Mesenchymal stem cell (in vitro differentiated cells and primary cell): ENCODE measurements at regions not wholly inside any gene's neighbourhood (a gene's known extent, or its start where the extent isn't known, plus 50 kb on each side); places are given as distances from the start of the nearest gene placed in this dataset.

Source experiments
- DNase-seq: peaks from one replicate; pipeline ENCODE4 v3.0.0-alpha.2; 2013
- H2AFZ ChIP-seq: one replicate; pipeline ENCODE4 v1.6.1; 2013; ENCODE audit warnings: low read depth, mild to moderate bottlenecking, control low read depth, inconsistent platforms, low read length, moderate library complexity
- H2AK5ac ChIP-seq: 2 replicates; pipeline ENCODE4 v1.6.1; 2013; ENCODE audit warnings: low read length, moderate library complexity, mild to moderate bottlenecking, inconsistent platforms; ENCODE audit not compliant: severe bottlenecking
- H2BK120ac ChIP-seq: one replicate; pipeline ENCODE4 v1.6.1; 2013; ENCODE audit warnings: low read depth, mild to moderate bottlenecking, inconsistent platforms, low read length, moderate library complexity
- H2BK12ac ChIP-seq, 2 experiments: one replicate each; pipeline ENCODE4 v1.6.1; 2013; ENCODE audit warnings: inconsistent platforms in 2 of 2, low read length in 2 of 2, mild to moderate bottlenecking in 2 of 2, moderate library complexity in 2 of 2, control low read depth in 1 of 2
- H2BK15ac ChIP-seq: one replicate; pipeline ENCODE4 v1.6.1; 2013; ENCODE audit warnings: mild to moderate bottlenecking, low read depth, inconsistent platforms; ENCODE audit not compliant: poor library complexity, severe bottlenecking
- H2BK5ac ChIP-seq: 2 replicates; pipeline ENCODE4 v1.6.1; 2013; ENCODE audit warnings: low read depth, mild to moderate bottlenecking, low read length, control low read depth, inconsistent platforms; ENCODE audit not compliant: poor library complexity, severe bottlenecking
- H3K14ac ChIP-seq, 2 experiments: one replicate each; pipeline ENCODE4 v1.6.1; 2013; ENCODE audit warnings: inconsistent platforms in 2 of 2, low read length in 2 of 2, control low read depth in 1 of 2, mild to moderate bottlenecking in 1 of 2, moderate library complexity in 1 of 2
- H3K18ac ChIP-seq, 2 experiments: one replicate each; pipeline ENCODE4 v1.6.1; 2013; ENCODE audit warnings: inconsistent platforms in 2 of 2, low read length in 2 of 2, control low read depth in 1 of 2, low read depth in 1 of 2, mild to moderate bottlenecking in 1 of 2
- H3K23ac ChIP-seq, 2 experiments: one replicate each; pipeline ENCODE4 v1.6.1; 2013; ENCODE audit warnings: inconsistent platforms in 2 of 2, low read length in 2 of 2, mild to moderate bottlenecking in 2 of 2, moderate library complexity in 2 of 2, control low read depth in 1 of 2
- H3K27ac ChIP-seq: 2 replicates; pipeline ENCODE4 v1.5.1; 2013; ENCODE audit warnings: mild to moderate bottlenecking, moderate library complexity, low read length, control low read depth, inconsistent platforms; ENCODE audit not compliant: poor library complexity, severe bottlenecking
- H3K27me3 ChIP-seq, 2 experiments: 2 replicates each; pipeline versions ENCODE4 v1.6.1 to v1.7.0; 2013; ENCODE audit warnings: low read length in 2 of 2, mild to moderate bottlenecking in 2 of 2, moderate library complexity in 2 of 2, control low read depth in 1 of 2, inconsistent platforms in 1 of 2; ENCODE audit not compliant: control insufficient read depth in 1 of 2, insufficient read depth in 1 of 2
- H3K36me3 ChIP-seq, 2 experiments: 2 replicates each; pipeline versions ENCODE4 v1.6.1 to v1.7.0; 2013; ENCODE audit warnings: low read length in 2 of 2, control low read depth in 1 of 2, inconsistent platforms in 1 of 2, low read depth in 1 of 2, mild to moderate bottlenecking in 1 of 2; ENCODE audit not compliant: insufficient read depth in 2 of 2, control insufficient read depth in 1 of 2
- H3K4ac ChIP-seq, 2 experiments: one replicate each; pipeline ENCODE4 v1.6.1; 2013; ENCODE audit warnings: inconsistent platforms in 2 of 2, low read length in 2 of 2, mild to moderate bottlenecking in 2 of 2, moderate library complexity in 2 of 2, control low read depth in 1 of 2, low read depth in 1 of 2
- H3K4me1 ChIP-seq: 2 replicates; pipeline ENCODE4 v1.6.1; 2013; ENCODE audit warnings: low read depth, low read length, control low read depth; ENCODE audit not compliant: control insufficient read depth, insufficient read depth
- H3K4me2 ChIP-seq: 2 replicates; pipeline ENCODE4 v1.6.1; 2013; ENCODE audit warnings: low read length, mild to moderate bottlenecking, inconsistent platforms; ENCODE audit not compliant: poor library complexity, severe bottlenecking
- H3K4me3 ChIP-seq, 2 experiments: 2 replicates each; pipeline versions ENCODE4 v1.5.1 to v1.7.0; 2013; ENCODE audit warnings: low read length in 2 of 2, mild to moderate bottlenecking in 2 of 2, control low read depth in 1 of 2, low read depth in 1 of 2; ENCODE audit not compliant: insufficient read depth in 1 of 2
- H3K79me1 ChIP-seq: replicated peaks from 2 replicates; pipeline ENCODE4 v1.6.1; 2013; ENCODE audit warnings: mild to moderate bottlenecking, control low read depth, low read length, inconsistent platforms; ENCODE audit not compliant: poor library complexity, severe bottlenecking
- H3K9ac ChIP-seq: 2 replicates; pipeline ENCODE4 v1.7.0; 2013; ENCODE audit warnings: mild to moderate bottlenecking, low read length, moderate library complexity
- H3K9me3 ChIP-seq: 2 replicates; pipeline ENCODE4 v1.7.0; 2013; ENCODE audit warnings: mild to moderate bottlenecking, low read length; ENCODE audit not compliant: control insufficient read depth
- H4K8ac ChIP-seq: one replicate; pipeline ENCODE4 v1.6.1; 2013; ENCODE audit warnings: inconsistent platforms, mild to moderate bottlenecking, low read length, moderate library complexity
- H4K91ac ChIP-seq: one replicate; pipeline ENCODE4 v1.6.1; 2013; ENCODE audit warnings: mild to moderate bottlenecking, low read length, inconsistent platforms
- WGBS: methylation state at CpG from one replicate; pipeline ENCODE4 v1.1.7; 2013; ENCODE audit warnings: mixed read lengths; 5-methylcytosine and 5-hydroxymethylcytosine counted together

GRCh38 chrX:124737771-124738170 is 391.4 kb downstream of the SH2D1A start:
- no peak overlapping the region for H3K4me3 ChIP-seq
- H3K14ac ChIP-seq: no peak overlapping the region
- WGBS: 71% methylated on average over 2 of the region's 4 CpGs
- no peaks in the 10 kb centered on the region for H3K27me3 ChIP-seq
- no peaks in the 10 kb centered on the region for H3K79me1 ChIP-seq
- no peak overlapping the region for H4K91ac ChIP-seq
- no peak overlapping the region for H2BK15ac ChIP-seq
- no peak overlapping the region for H4K8ac ChIP-seq
- no peak overlapping the region for H2BK5ac ChIP-seq
- H3K27ac ChIP-seq: no peak overlapping the region
- H3K4me2 ChIP-seq: no peak overlapping the region
- no peaks in the 10 kb centered on the region for H3K9me3 ChIP-seq
- H3K4ac ChIP-seq: no peak overlapping the region
- no peak overlapping the region for H2BK120ac ChIP-seq
- H2AK5ac ChIP-seq: no peak overlapping the region
- H3K18ac ChIP-seq: no peak overlapping the region
- H3K23ac ChIP-seq: no peak overlapping the region
- no peak overlapping the region for H2BK12ac ChIP-seq
- H2AFZ ChIP-seq: no peak overlapping the region
- no peaks in the 10 kb centered on the region for H3K36me3 ChIP-seq
- DNase-seq: no peak
- no peak overlapping the region for H3K9ac ChIP-seq
- no peaks in the 10 kb centered on the region for H3K4me1 ChIP-seq

DNA sequence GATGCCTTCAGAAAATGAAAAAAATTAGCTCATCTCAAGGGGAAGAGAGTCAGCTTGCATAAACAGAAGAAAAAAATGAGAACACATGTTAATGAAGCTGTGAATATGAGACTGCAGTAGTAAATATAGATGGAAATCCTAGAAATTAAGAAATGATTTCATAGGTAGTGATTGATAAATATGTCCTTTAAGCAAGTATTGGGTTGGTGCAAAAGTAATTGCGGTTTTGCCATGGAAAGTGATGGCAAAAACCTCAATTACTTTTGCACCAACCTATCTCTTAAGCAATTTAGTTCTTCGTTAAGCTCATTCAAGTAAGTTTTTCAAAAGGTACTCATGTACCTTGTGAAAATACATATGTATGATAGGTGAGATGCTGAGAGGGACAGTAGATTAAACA is 400.9 kb downstream of the SH2D1A start:
- Histone ChIP-seq H3K27ac (no peak overlapping the region), H4K91ac (no peak overlapping the region), H3K9me3 (no peaks in the 10 kb centered on the region), H3K4me2 (no peak overlapping the region), H2BK120ac (no peak overlapping the region), H3K9ac (no peak overlapping the region), H2AK5ac (no peak overlapping the region), H3K36me3 (no peaks in the 10 kb centered on the region), H2AFZ (no peak overlapping the region), H3K4me1 (no peaks in the 10 kb centered on the region), H3K14ac (no peak overlapping the region), H3K79me1 (no peaks in the 10 kb centered on the region), H3K23ac (no peak overlapping the region), H2BK5ac (no peak overlapping the region), H3K4ac (no peak overlapping the region), H2BK12ac (no peak overlapping the region), H2BK15ac (no peak overlapping the region), H3K4me3 (no peak overlapping the region), H3K18ac (no peak overlapping the region), H4K8ac (no peak overlapping the region), H3K27me3 (no peaks in the 10 kb centered on the region)
- WGBS: no CpG with 5 or more reads among the region's 2 CpGs
- no peak for DNase-seq

- Histone ChIP-seq H2AFZ (no peak overlapping the region), H3K27me3 (no peaks in the 10 kb centered on the region), H2BK120ac (no peak overlapping the region), H3K9me3 (no peaks in the 10 kb centered on the region), H3K9ac (no peak overlapping the region), H3K4me2 (no peak overlapping the region), H4K91ac (no peak overlapping the region), H2AK5ac (no peak overlapping the region), H2BK12ac (no peak overlapping the region), H3K4me3 (no peak overlapping the region), H2BK5ac (no peak overlapping the region), H3K14ac (no peak overlapping the region), H4K8ac (no peak overlapping the region), H3K23ac (no peak overlapping the region), H3K36me3 (no peaks in the 10 kb centered on the region), H3K18ac (no peak overlapping the region), H3K27ac (no peak overlapping the region), H3K79me1 (no peaks in the 10 kb centered on the region), H3K4me1 (no peaks in the 10 kb centered on the region), H3K4ac (no peak overlapping the region), H2BK15ac (no peak overlapping the region)
- no peak for DNase-seq
- no CpG with 5 or more reads among the region's 1 CpG for WGBS
These were observed 418.0 kb downstream of the SH2D1A start for GRCh38 chrX:124764354-124764753.

- H2BK120ac ChIP-seq: no peak overlapping the region
- no peak for DNase-seq
- no peak overlapping the region for H3K14ac ChIP-seq
- H2AFZ ChIP-seq: no peak overlapping the region
- no peaks in the 10 kb centered on the region for H3K9me3 ChIP-seq
- H3K79me1 ChIP-seq: no peaks in the 10 kb centered on the region
- no peak overlapping the region for H3K4me3 ChIP-seq
- no peak overlapping the region for H3K4ac ChIP-seq
- no peak overlapping the region for H2BK15ac ChIP-seq
- no peak overlapping the region for H2BK5ac ChIP-seq
- no peak overlapping the region for H4K91ac ChIP-seq
- no peak overlapping the region for H3K9ac ChIP-seq
- H3K23ac ChIP-seq: no peak overlapping the region
- H3K27ac ChIP-seq: no peak overlapping the region
- no peak overlapping the region for H3K18ac ChIP-seq
- H2BK12ac ChIP-seq: no peak overlapping the region
- H3K4me1 ChIP-seq: no peaks in the 10 kb centered on the region
- no peaks in the 10 kb centered on the region for H3K36me3 ChIP-seq
- H3K27me3 ChIP-seq: no peaks in the 10 kb centered on the region
- H2AK5ac ChIP-seq: no peak overlapping the region
- H4K8ac ChIP-seq: no peak overlapping the region
- WGBS: no CpG with 5 or more reads among the region's 3 CpGs
- H3K4me2 ChIP-seq: no peak overlapping the region
These were observed 422.8 kb downstream of the SH2D1A start for GRCh38 chrX:124769166-124769565.
